ENCODE measurements at regions not wholly inside any gene's neighbourhood (a gene's known extent, or its start where the extent isn't known, plus 50 kb on each side); places are given as distances from the start of the nearest gene placed in this dataset.

DNA sequence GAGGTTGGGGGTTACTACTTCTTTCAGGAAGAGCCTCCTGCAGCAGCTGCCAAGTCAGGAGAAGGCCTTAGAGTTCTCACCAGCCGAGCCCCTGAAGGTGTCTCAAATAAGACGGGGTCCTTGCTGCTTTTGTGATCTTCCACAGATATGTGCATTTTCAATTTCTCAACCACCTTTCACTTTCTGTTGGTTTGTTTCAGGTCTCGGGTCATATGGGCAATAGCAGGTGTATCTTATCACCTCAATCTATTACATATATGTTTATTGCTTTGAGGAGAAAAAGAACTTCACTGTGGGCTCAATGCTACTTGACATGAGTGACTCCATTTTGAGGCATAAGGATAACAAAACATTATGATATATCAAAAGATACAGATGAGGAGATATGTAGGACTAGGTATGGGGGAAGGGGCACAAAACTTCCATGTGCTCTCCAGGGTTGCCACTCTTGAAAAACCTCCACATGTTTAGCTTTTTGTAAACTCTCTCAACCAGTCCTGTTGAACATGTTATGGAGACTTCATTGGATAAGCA, 1171.4 kb upstream of the ADGRL2 start:
- no peaks in the 10 kb centered on the region for H3K36me3 ChIP-seq (ENCODE audit: insufficient read depth, low read length)
- no peak overlapping the region for H3K9ac ChIP-seq (ENCODE audit: low read length)
- H3K4me3 ChIP-seq (ENCODE audit: low read depth, low read length, poor library complexity, severe bottlenecking): no peak overlapping the region
- H3K27me3 ChIP-seq (ENCODE audit: insufficient read depth, low read length): no peaks in the 10 kb centered on the region
- no peaks in the 10 kb centered on the region for H4K20me1 ChIP-seq (ENCODE audit: insufficient read depth, low read length)
- H3K27ac ChIP-seq (ENCODE audit: low read depth, low read length, poor library complexity, severe bottlenecking): no peak overlapping the region
- no peaks in the 10 kb centered on the region for H3K4me1 ChIP-seq (ENCODE audit: insufficient read depth, low read length, severe bottlenecking)
- H3K9me2 ChIP-seq (ENCODE audit: low read depth, low read length): no peaks in the 10 kb centered on the region
- H3K4me2 ChIP-seq (ENCODE audit: low read length): no peak overlapping the region
- no peak overlapping the region for H2AFZ ChIP-seq (ENCODE audit: low read length)
- no peaks in the 10 kb centered on the region for H3K79me2 ChIP-seq (ENCODE audit: insufficient read depth, low read length)
- TF ChIP-seq, protein P1, sequence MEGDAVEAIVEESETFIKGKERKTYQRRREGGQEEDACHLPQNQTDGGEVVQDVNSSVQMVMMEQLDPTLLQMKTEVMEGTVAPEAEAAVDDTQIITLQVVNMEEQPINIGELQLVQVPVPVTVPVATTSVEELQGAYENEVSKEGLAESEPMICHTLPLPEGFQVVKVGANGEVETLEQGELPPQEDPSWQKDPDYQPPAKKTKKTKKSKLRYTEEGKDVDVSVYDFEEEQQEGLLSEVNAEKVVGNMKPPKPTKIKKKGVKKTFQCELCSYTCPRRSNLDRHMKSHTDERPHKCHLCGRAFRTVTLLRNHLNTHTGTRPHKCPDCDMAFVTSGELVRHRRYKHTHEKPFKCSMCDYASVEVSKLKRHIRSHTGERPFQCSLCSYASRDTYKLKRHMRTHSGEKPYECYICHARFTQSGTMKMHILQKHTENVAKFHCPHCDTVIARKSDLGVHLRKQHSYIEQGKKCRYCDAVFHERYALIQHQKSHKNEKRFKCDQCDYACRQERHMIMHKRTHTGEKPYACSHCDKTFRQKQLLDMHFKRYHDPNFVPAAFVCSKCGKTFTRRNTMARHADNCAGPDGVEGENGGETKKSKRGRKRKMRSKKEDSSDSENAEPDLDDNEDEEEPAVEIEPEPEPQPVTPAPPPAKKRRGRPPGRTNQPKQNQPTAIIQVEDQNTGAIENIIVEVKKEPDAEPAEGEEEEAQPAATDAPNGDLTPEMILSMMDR (IDR thresholded peaks at IDR 0.05; ENCODE audit: low read length): no peak
- no peak for TF ChIP-seq EZH2 (IDR thresholded peaks at IDR 0.05; ENCODE audit: borderline replicate concordance, low read length)
- no peaks in the 10 kb centered on the region for H3F3A ChIP-seq (ENCODE audit: insufficient read depth, low read length)
- no peaks in the 10 kb centered on the region for H3K9me3 ChIP-seq (ENCODE audit: low read length)

GRCh38 chr1:80624682-80625081, 1176.1 kb upstream of the ADGRL2 start:
- TF ChIP-seq, protein P1 (IDR thresholded peaks at IDR 0.05; ENCODE audit: low read length): no peak
- no peak for TF ChIP-seq EZH2 (IDR thresholded peaks at IDR 0.05; ENCODE audit: borderline replicate concordance, low read length)
- Histone ChIP-seq H3K9me2 (ENCODE audit: low read depth, low read length) (no peaks in the 10 kb centered on the region), H2AFZ (ENCODE audit: low read length) (no peak overlapping the region), H3K27ac (ENCODE audit: low read depth, low read length, poor library complexity, severe bottlenecking) (no peak overlapping the region), H3K4me1 (ENCODE audit: insufficient read depth, low read length, severe bottlenecking) (no peaks in the 10 kb centered on the region), H3K9me3 (ENCODE audit: low read length) (no peaks in the 10 kb centered on the region), H3K9ac (ENCODE audit: low read length) (no peak overlapping the region), H4K20me1 (ENCODE audit: insufficient read depth, low read length) (no peaks in the 10 kb centered on the region), H3K27me3 (ENCODE audit: insufficient read depth, low read length) (no peaks in the 10 kb centered on the region), H3K79me2 (ENCODE audit: insufficient read depth, low read length) (no peaks in the 10 kb centered on the region), H3F3A (ENCODE audit: insufficient read depth, low read length) (no peaks in the 10 kb centered on the region), H3K4me2 (ENCODE audit: low read length) (no peak overlapping the region), H3K36me3 (ENCODE audit: insufficient read depth, low read length) (no peaks in the 10 kb centered on the region), H3K4me3 (ENCODE audit: low read depth, low read length, poor library complexity, severe bottlenecking) (no peak overlapping the region)

DNA sequence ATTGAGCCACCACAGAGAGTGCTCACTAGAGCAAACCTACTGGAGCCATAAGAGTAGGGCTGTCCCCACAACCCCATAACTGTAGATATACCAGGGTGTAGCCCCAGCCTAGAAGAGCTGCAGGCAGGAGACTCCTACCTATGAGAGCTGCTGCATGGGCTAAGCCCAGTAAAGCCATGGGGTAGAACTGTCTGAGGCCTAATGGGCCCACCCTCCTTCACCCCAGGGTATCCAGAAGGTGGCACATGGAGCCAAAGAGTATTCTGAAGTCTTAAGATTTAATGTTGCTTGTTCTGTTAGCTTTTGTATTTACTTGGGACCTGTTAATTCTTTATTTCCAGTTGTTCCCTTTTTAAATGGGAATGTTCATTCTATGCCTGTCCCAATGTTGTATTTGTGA, 1193.7 kb upstream of the ADGRL2 start:
- Histone ChIP-seq H3K79me2 (ENCODE audit: insufficient read depth, low read length) (no peaks in the 10 kb centered on the region), H3F3A (ENCODE audit: insufficient read depth, low read length) (no peaks in the 10 kb centered on the region), H3K4me1 (ENCODE audit: insufficient read depth, low read length, severe bottlenecking) (no peaks in the 10 kb centered on the region), H3K36me3 (ENCODE audit: insufficient read depth, low read length) (no peaks in the 10 kb centered on the region), H3K4me2 (ENCODE audit: low read length) (no peak overlapping the region), H3K4me3 (ENCODE audit: low read depth, low read length, poor library complexity, severe bottlenecking) (no peak overlapping the region), H3K9ac (ENCODE audit: low read length) (no peak overlapping the region), H3K27ac (ENCODE audit: low read depth, low read length, poor library complexity, severe bottlenecking) (no peak overlapping the region), H2AFZ (ENCODE audit: low read length) (no peak overlapping the region), H4K20me1 (ENCODE audit: insufficient read depth, low read length) (no peaks in the 10 kb centered on the region), H3K9me3 (ENCODE audit: low read length) (no peaks in the 10 kb centered on the region), H3K27me3 (ENCODE audit: insufficient read depth, low read length) (no peaks in the 10 kb centered on the region), H3K9me2 (ENCODE audit: low read depth, low read length) (no peaks in the 10 kb centered on the region)
- no peak for TF ChIP-seq EZH2 (IDR thresholded peaks at IDR 0.05; ENCODE audit: borderline replicate concordance, low read length)
- TF ChIP-seq, protein P1 (IDR thresholded peaks at IDR 0.05; ENCODE audit: low read length): no peak
